ENCODE measurements at regions not wholly inside any gene's neighbourhood (a gene's known extent, or its start where the extent isn't known, plus 50 kb on each side); places are given as distances from the start of the nearest gene placed in this dataset.

DNA sequence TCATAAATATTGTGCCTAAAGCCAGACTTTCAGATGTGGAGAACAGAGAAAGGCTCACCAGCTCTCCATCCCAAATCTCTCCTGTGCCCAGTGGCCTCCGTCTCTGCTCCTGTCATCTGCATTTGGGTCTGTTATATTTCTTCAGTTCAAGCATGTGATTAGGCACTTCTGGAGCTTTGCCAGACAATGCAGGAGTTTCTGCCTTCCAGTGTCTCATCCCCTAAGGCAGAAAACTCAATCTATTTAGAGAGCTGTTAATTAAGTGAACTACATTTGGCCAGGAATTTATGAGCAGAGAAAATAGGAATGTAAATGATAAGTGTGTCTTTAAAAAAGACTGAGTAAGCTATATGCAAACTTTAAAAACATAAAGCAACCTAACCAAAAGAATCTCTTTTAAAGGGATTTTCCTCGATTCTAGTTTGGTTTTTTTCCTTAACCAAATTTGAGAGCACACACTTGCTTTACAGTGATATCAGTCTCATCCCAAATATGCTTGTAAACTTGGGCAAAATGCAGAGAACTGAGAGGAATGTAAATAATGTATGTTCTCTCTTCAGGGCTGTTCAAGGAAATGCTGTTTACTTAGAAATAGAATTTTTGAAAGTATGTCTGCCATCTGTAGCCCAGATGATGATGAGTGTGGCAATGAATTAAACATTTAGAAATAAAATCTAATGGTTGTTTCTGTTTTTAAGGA, 113.9 kb downstream of the ELOVL4 start:
- no peak for DNase-seq (ENCODE audit: low read depth)
- no peaks in the 10 kb centered on the region for H3K27me3 ChIP-seq (ENCODE audit: control insufficient read depth, insufficient read depth, low read length)
- TF ChIP-seq, protein P1, sequence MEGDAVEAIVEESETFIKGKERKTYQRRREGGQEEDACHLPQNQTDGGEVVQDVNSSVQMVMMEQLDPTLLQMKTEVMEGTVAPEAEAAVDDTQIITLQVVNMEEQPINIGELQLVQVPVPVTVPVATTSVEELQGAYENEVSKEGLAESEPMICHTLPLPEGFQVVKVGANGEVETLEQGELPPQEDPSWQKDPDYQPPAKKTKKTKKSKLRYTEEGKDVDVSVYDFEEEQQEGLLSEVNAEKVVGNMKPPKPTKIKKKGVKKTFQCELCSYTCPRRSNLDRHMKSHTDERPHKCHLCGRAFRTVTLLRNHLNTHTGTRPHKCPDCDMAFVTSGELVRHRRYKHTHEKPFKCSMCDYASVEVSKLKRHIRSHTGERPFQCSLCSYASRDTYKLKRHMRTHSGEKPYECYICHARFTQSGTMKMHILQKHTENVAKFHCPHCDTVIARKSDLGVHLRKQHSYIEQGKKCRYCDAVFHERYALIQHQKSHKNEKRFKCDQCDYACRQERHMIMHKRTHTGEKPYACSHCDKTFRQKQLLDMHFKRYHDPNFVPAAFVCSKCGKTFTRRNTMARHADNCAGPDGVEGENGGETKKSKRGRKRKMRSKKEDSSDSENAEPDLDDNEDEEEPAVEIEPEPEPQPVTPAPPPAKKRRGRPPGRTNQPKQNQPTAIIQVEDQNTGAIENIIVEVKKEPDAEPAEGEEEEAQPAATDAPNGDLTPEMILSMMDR (IDR thresholded peaks at IDR 0.05; ENCODE audit: insufficient read depth, low read length, poor library complexity, severe bottlenecking), result no peak
- H3K36me3 ChIP-seq (ENCODE audit: control insufficient read depth, insufficient read depth, low read length), result no peaks in the 10 kb centered on the region
- no peak overlapping the region for H3K4me3 ChIP-seq (ENCODE audit: low read depth, low read length)

DNA sequence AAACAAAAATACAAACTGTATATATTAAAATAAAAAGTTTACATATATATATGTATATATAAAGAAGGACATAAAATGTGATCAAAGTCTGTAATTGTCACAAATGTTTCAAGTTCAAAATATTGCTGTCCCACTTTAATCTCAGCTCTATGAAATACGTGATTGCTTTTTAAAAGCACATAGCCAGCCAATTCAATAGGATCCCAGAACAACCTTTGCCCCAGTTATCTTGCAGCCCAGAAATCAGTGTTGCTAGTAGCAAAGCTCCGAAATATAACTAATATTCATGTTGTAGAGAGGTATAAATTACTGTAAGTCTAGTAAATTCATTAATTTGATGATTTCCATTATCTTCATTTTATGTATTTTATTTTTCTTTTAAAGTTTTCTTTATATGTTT, 114.6 kb downstream of the ELOVL4 start:
- Histone ChIP-seq H3K27me3 (ENCODE audit: control insufficient read depth, insufficient read depth, low read length) (no peaks in the 10 kb centered on the region), H3K36me3 (ENCODE audit: control insufficient read depth, insufficient read depth, low read length) (no peaks in the 10 kb centered on the region), H3K4me3 (ENCODE audit: low read depth, low read length) (no peak overlapping the region)
- TF ChIP-seq, protein P1 (IDR thresholded peaks at IDR 0.05; ENCODE audit: insufficient read depth, low read length, poor library complexity, severe bottlenecking), result no peak
- DNase-seq (ENCODE audit: low read depth), result no peak

DNA sequence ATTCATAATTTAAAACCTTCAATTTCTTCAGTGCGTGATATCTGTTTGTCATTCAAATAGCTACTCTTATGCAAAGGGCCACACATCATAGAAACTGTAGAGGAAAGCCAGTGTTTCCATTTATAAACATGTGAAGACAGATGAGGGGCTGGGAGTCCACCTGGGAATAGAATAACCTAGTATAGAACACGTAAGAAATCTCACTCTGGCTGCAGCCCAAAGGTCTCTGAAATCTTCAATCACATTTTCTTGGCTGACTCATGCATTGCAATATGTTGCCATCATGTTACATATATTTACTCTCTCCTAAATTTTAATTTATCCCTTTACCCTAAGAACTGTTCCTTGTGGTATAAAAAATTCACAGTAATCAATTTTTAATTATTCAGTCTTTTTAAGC, 123.2 kb downstream of the ELOVL4 start:
- no peak for DNase-seq (ENCODE audit: low read depth)
- Histone ChIP-seq H3K27me3 (ENCODE audit: control insufficient read depth, insufficient read depth, low read length) (no peaks in the 10 kb centered on the region), H3K4me3 (ENCODE audit: low read depth, low read length) (no peak overlapping the region), H3K36me3 (ENCODE audit: control insufficient read depth, insufficient read depth, low read length) (no peaks in the 10 kb centered on the region)
- TF ChIP-seq, protein P1 (IDR thresholded peaks at IDR 0.05; ENCODE audit: insufficient read depth, low read length, poor library complexity, severe bottlenecking), result no peak

DNA sequence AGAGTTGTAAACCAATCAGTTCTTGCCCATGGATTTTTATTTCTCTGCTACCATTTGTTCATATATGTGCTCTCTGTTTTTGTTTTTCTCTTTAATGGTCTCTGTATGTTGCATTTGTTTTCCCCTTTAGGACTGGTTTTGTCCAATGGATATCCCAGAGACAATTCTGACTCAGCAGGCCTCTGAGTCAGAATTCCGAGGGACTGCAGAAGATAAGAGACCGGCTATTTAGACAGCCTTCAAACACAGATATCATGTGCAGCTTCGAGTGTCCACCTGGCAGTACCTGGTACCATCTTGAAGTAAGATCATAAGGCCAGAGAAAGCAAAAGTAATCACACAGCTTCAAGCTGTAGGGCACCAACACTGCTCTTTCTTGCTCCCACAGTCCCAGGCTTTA, 125.5 kb downstream of the ELOVL4 start:
- no peak for DNase-seq (ENCODE audit: low read depth)

DNA sequence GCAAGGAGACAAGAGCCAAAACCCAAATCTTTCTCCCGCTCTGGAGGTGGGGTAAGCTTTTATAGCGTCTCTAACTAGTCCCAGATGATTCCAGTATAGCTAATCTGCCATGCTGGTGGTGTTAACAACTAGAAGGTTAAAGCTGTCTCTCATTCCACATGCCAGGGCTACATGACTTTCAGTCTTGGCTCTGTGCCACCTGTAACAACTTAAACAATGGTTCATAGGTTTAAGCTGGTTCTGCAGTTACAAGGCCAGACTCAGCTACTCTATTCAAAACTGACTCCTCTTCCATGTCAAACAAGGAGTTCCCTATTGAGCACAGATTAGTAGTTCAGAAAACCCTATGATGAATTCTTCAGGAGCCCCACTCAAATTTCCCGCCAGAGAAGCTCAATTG, 128.9 kb downstream of the ELOVL4 start:
- TF ChIP-seq, protein P1 (IDR thresholded peaks at IDR 0.05; ENCODE audit: insufficient read depth, low read length, poor library complexity, severe bottlenecking), result no peak
- H3K36me3 ChIP-seq (ENCODE audit: control insufficient read depth, insufficient read depth, low read length), result no peaks in the 10 kb centered on the region
- DNase-seq (ENCODE audit: low read depth), result no peak
- H3K27me3 ChIP-seq (ENCODE audit: control insufficient read depth, insufficient read depth, low read length), result no peaks in the 10 kb centered on the region
- no peak overlapping the region for H3K4me3 ChIP-seq (ENCODE audit: low read depth, low read length)

More for the DNA sequence above, 125.5 kb downstream of the ELOVL4 start:
- Histone ChIP-seq H3K36me3 (ENCODE audit: control insufficient read depth, insufficient read depth, low read length) (no peaks in the 10 kb centered on the region), H3K27me3 (ENCODE audit: control insufficient read depth, insufficient read depth, low read length) (no peaks in the 10 kb centered on the region), H3K4me3 (ENCODE audit: low read depth, low read length) (no peak overlapping the region)
- TF ChIP-seq, protein P1 (IDR thresholded peaks at IDR 0.05; ENCODE audit: insufficient read depth, low read length, poor library complexity, severe bottlenecking), result no peak

DNA sequence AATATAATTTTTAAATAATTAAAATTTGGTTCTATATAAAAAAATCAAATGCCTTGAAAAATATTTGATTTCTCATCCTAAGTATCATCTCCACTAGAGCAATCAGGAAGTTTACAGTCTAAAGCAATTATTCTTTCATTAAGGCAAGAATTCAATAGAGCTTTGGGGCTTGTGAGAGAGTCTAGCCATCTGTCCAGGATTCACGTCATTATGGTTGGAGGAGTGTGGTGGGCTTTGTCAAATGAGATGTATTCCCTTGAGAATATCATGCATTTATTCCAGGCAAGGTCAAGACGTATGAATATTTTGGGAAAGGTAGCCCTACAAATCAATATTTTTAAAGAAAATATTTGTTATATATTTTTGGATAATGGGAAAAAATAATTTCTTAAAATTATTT, 132.4 kb downstream of the ELOVL4 start:
- no peaks in the 10 kb centered on the region for H3K27me3 ChIP-seq (ENCODE audit: control insufficient read depth, insufficient read depth, low read length)
- H3K4me3 ChIP-seq (ENCODE audit: low read depth, low read length), result no peak overlapping the region
- TF ChIP-seq, protein P1 (IDR thresholded peaks at IDR 0.05; ENCODE audit: insufficient read depth, low read length, poor library complexity, severe bottlenecking), result no peak
- no peaks in the 10 kb centered on the region for H3K36me3 ChIP-seq (ENCODE audit: control insufficient read depth, insufficient read depth, low read length)
- no peak for DNase-seq (ENCODE audit: low read depth)
